ENCODE measurements at regions not wholly inside any gene's neighbourhood (a gene's known extent, or its start where the extent isn't known, plus 50 kb on each side); places are given as distances from the start of the nearest gene placed in this dataset.

GRCh38 chrX:134725103-134725690, 66.9 kb upstream of the PLAC1 start:
- Histone ChIP-seq H2BK12ac (ENCODE audit: insufficient read length, low read depth, low read length) (no peak overlapping the region), H2AFZ (ENCODE audit: low read length) (no peak overlapping the region), H3K14ac (ENCODE audit: insufficient read depth, low read length) (no peak overlapping the region), H2BK20ac (ENCODE audit: low read depth, low read length, poor library complexity, severe bottlenecking) (no peak overlapping the region), H2BK5ac (ENCODE audit: insufficient read length, low read length) (no peak overlapping the region), H3K27me3 (ENCODE audit: insufficient read depth, low read length) (no peaks in the 10 kb centered on the region), H4K91ac (ENCODE audit: insufficient read length, low read depth, low read length) (no peak overlapping the region), H3K23ac (ENCODE audit: insufficient read length, low read depth, low read length) (no peak overlapping the region), H4K20me1 (ENCODE audit: control insufficient read depth, insufficient read depth, insufficient read length) (no peaks in the 10 kb centered on the region), H2BK15ac (ENCODE audit: low read depth, low read length) (no peak overlapping the region), H3K79me2 (ENCODE audit: insufficient read depth, low read length) (no peaks in the 10 kb centered on the region), H2BK120ac (ENCODE audit: low read depth, low read length, poor library complexity, severe bottlenecking) (no peak overlapping the region), H3K23me2 (ENCODE audit: insufficient read length, low read depth, low read length, poor library complexity, severe bottlenecking) (no peaks in the 10 kb centered on the region), H3K9ac (ENCODE audit: extremely low read depth, insufficient read length, low read length) (no peak overlapping the region), H3K4me2 (ENCODE audit: insufficient read depth, insufficient read length, low read length) (no peak overlapping the region), H3K9me3 (ENCODE audit: control insufficient read depth, low read depth, low read length) (no peaks in the 10 kb centered on the region), H3T11ph (ENCODE audit: low read length) (no peak overlapping the region), H3K79me1 (ENCODE audit: insufficient read depth, low read depth, low read length, poor library complexity, severe bottlenecking) (no peaks in the 10 kb centered on the region), H3K4ac (ENCODE audit: low read depth, low read length) (no peak overlapping the region), H4K5ac (ENCODE audit: insufficient read length, low read depth, low read length) (no peak overlapping the region), H3K56ac (ENCODE audit: insufficient read length, low read depth, low read length) (no peak overlapping the region), H3K18ac (ENCODE audit: insufficient read length, low read depth, low read length) (no peak overlapping the region), H3K27ac (ENCODE audit: insufficient read length, low read depth, low read length) (no peak overlapping the region), H2AK5ac (ENCODE audit: insufficient read length, low read length) (no peak overlapping the region), H3K4me1 (ENCODE audit: insufficient read depth, low read length) (no peaks in the 10 kb centered on the region), H4K8ac (replicated peaks; ENCODE audit: insufficient read length, low read depth, low read length) (no peak overlapping the region)
- H3K36me3 Mint-ChIP-seq (ENCODE audit: insufficient read depth in 1 of 3, low read depth in 3 of 3): peaks cover 0 to 6% (median 3%) of the 10 kb centered on the region in 3 experiments; a peak in 2 of 7 replicates
- H3K4me1 Mint-ChIP-seq: peaks cover 3 to 6% of the 10 kb centered on the region in 2 experiments; a peak in 1 of 4 replicates
- no peak overlapping the region for H3K27ac Mint-ChIP-seq
- TF ChIP-seq, protein P1, sequence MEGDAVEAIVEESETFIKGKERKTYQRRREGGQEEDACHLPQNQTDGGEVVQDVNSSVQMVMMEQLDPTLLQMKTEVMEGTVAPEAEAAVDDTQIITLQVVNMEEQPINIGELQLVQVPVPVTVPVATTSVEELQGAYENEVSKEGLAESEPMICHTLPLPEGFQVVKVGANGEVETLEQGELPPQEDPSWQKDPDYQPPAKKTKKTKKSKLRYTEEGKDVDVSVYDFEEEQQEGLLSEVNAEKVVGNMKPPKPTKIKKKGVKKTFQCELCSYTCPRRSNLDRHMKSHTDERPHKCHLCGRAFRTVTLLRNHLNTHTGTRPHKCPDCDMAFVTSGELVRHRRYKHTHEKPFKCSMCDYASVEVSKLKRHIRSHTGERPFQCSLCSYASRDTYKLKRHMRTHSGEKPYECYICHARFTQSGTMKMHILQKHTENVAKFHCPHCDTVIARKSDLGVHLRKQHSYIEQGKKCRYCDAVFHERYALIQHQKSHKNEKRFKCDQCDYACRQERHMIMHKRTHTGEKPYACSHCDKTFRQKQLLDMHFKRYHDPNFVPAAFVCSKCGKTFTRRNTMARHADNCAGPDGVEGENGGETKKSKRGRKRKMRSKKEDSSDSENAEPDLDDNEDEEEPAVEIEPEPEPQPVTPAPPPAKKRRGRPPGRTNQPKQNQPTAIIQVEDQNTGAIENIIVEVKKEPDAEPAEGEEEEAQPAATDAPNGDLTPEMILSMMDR (conservative IDR thresholded peaks at IDR 0.05): no peak
- no peaks in the 10 kb centered on the region; the same call in 1 of the 2 replicates for H3K27me3 Mint-ChIP-seq (ENCODE audit: low read depth)
- H3K4me3 Mint-ChIP-seq: no peak overlapping the region
- H3K9me3 Mint-ChIP-seq: peaks cover 11 to 73% of the 10 kb centered on the region in 2 experiments
- no peak for DNase-seq
- WGBS (ENCODE audit: extremely low coverage, insufficient read length, low lambda C conversion rate): no CpG with 5 or more reads among the region's 4 CpGs

Measured in H9 (cell line).